ENCODE measurements at regions not wholly inside any gene's neighbourhood (a gene's known extent, or its start where the extent isn't known, plus 50 kb on each side); places are given as distances from the start of the nearest gene placed in this dataset.

- no peak for DNase-seq
- H3K9me3 Mint-ChIP-seq = peaks cover 39% of the 10 kb centered on the region
- H3K36me3 Mint-ChIP-seq (ENCODE audit: low read depth) = no peaks in the 10 kb centered on the region
- H3K27me3 Mint-ChIP-seq (ENCODE audit: insufficient read depth) = no peaks in the 10 kb centered on the region
- no peak overlapping the region for H3K4me3 Mint-ChIP-seq
- H3K27ac Mint-ChIP-seq = no peak overlapping the region
- H3K4me1 Mint-ChIP-seq (ENCODE audit: low read depth) = no peaks in the 10 kb centered on the region
- TF ChIP-seq CTCF (IDR thresholded peaks at IDR 0.05) = no peak
Observed at GRCh38 chr5:63687854-63688516, 274.3 kb downstream of the HTR1A start.

DNA sequence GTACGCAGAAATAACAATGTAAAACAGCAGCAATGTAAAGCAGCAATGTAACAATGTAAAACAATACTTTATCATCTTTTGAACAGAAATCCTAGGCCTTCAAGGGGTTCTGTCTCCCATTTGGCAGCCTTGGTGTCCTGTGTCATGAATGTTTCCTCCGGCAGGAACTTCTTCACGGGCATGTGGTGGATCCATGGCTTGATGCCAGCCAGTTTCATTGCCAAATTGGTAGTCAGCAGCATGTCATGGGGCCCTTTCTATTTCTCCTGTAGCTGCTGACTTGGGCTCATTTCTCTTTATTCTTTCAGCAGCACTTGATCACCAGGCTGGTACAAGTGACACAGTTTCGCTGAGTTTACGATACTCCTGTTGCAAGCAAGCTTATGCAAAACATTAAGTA lies 275.3 kb downstream of the HTR1A start:
- Mint-ChIP-seq H3K27me3 (ENCODE audit: insufficient read depth) (no peaks in the 10 kb centered on the region), H3K4me1 (ENCODE audit: low read depth) (no peaks in the 10 kb centered on the region), H3K4me3 (no peak overlapping the region), H3K9me3 (peaks cover 31% of the 10 kb centered on the region), H3K36me3 (ENCODE audit: low read depth) (no peaks in the 10 kb centered on the region), H3K27ac (no peak overlapping the region)
- no peak for TF ChIP-seq CTCF (IDR thresholded peaks at IDR 0.05)
- no peak for DNase-seq

DNA sequence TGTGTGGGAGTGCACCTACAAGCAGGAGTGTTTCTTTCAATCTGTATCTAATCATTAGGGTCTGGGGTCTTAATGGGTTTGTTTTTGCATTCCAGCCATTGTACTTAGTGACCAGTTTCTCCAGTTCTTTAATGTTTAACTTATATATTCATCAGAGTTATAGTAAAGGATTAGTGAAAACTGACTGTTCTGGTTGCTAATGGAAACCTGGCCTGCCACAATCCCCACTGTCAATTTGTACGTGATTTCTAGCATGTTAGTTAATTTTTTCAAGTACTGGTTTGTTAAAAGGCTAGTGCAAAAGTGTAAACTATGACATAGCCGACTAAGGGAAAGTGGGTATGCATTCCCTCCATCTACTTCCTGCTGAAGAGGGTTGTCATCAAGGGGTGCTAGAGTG lies 276.1 kb downstream of the HTR1A start:
- no peak for DNase-seq
- Mint-ChIP-seq H3K4me3 (no peak overlapping the region), H3K27ac (no peak overlapping the region)

DNA sequence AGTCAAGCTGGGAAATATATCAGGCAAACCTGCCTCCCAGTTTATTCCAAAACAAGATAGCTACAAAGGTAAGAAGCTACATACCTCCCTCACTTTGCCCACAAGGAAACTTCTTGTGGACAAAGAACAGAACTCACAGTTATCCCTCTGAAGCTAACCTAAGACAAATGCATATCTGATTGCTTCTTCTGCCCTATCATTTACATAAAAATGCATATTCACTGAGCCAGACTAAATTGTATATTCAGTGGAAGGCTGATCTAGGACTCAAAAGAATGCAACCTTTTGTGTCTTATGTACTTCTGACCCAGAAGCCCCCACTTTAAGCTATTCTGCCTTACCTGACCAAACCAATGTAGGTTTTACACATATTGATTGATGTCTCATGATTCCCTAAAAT lies 276.8 kb downstream of the HTR1A start:
- no peaks in the 10 kb centered on the region for H3K36me3 Mint-ChIP-seq (ENCODE audit: low read depth)
- no peak for TF ChIP-seq CTCF (IDR thresholded peaks at IDR 0.05)
- DNase-seq = no peak
- H3K4me3 Mint-ChIP-seq = no peak overlapping the region
- no peaks in the 10 kb centered on the region for H3K4me1 Mint-ChIP-seq (ENCODE audit: low read depth)
- H3K9me3 Mint-ChIP-seq = peaks cover 31% of the 10 kb centered on the region
- H3K27me3 Mint-ChIP-seq (ENCODE audit: insufficient read depth) = no peaks in the 10 kb centered on the region
- H3K27ac Mint-ChIP-seq = no peak overlapping the region

More for the DNA sequence above, 276.1 kb downstream of the HTR1A start:
- no peaks in the 10 kb centered on the region for H3K4me1 Mint-ChIP-seq (ENCODE audit: low read depth)
- no peaks in the 10 kb centered on the region for H3K27me3 Mint-ChIP-seq (ENCODE audit: insufficient read depth)
- no peaks in the 10 kb centered on the region for H3K36me3 Mint-ChIP-seq (ENCODE audit: low read depth)
- no peak for TF ChIP-seq CTCF (IDR thresholded peaks at IDR 0.05)
- peaks cover 31% of the 10 kb centered on the region for H3K9me3 Mint-ChIP-seq

GRCh38 chr5:63674881-63675280 lies 287.4 kb downstream of the HTR1A start:
- no peak for TF ChIP-seq CTCF (IDR thresholded peaks at IDR 0.05)
- no peaks in the 10 kb centered on the region for H3K4me1 Mint-ChIP-seq (ENCODE audit: low read depth)
- no peaks in the 10 kb centered on the region; the same call in 1 of the 2 replicates for H3K36me3 Mint-ChIP-seq (ENCODE audit: low read depth)
- no peaks in the 10 kb centered on the region for H3K27me3 Mint-ChIP-seq (ENCODE audit: insufficient read depth)
- no peak for DNase-seq
- H3K9me3 Mint-ChIP-seq = peaks cover 43% of the 10 kb centered on the region
- no peak overlapping the region for H3K27ac Mint-ChIP-seq
- no peak overlapping the region for H3K4me3 Mint-ChIP-seq
